K562 (cell line): ENCODE measurements at regions not wholly inside any gene's neighbourhood (a gene's known extent, or its start where the extent isn't known, plus 50 kb on each side); places are given as distances from the start of the nearest gene placed in this dataset.

Experiments used
- ATAC-seq: fragments of 200-7000 bp; cut with Tn5 transposase; 3 replicates; pipeline ENCODE4 v1.9.1; 2020; ENCODE audit warnings: moderate library complexity
- BruUV-seq: library from RNA; stranded (reverse); fragments of 400-500 nt; replicated peaks from 2 replicates; lab custom pipeline; 2021; lab: Mats Ljungman, UMichigan
- CTCF ChIA-PET: fragments of 300-600 bp; formaldehyde crosslinking; extraction: SDS; loops from one replicate; lab custom pipeline; 2021; ENCODE audit warnings: low intra/inter-chr PET ratio; lab: Yijun Ruan, JAX
- POLR2A ChIA-PET: fragments of 300-600, 350-650 bp; sonication (Branson Sonifier 250); formaldehyde crosslinking; extraction: SDS; loops from one replicate; lab custom pipeline; 2021; ENCODE audit warnings: antibody characterized with exemption, inconsistent platforms; lab: Yijun Ruan, JAX
- DNase-seq, 4 experiments: peaks; one replicate each; pipeline versions ENCODE4 v3.0.0 to v3.0.0-alpha.2; 2011 to 2018; ENCODE audit warnings: low spot score in 3 of 4, mixed read lengths in 3 of 4; ENCODE audit errors: extremely low read depth in 1 of 4
- FAIRE-seq: peaks from 2 replicates; lab custom pipeline; 2011; peaks lifted over from hg19 to GRCh38; lab: Jason Lieb, UNC
- H2AFZ ChIP-seq: 2 replicates; pipeline ENCODE4 v1.6.0; 2011; ENCODE audit warnings: low read depth, low read length, control low read depth, inconsistent platforms
- H3K27ac ChIP-seq: fragments of 200-600 bp; 3 replicates; pipeline ENCODE4 v1.8.0; 2011; ENCODE audit warnings: low read depth, mild to moderate bottlenecking, control low read depth, inconsistent platforms, low read length, moderate library complexity, mixed read lengths; ENCODE audit errors: extremely low read depth
- H3K27me3 ChIP-seq, 2 experiments: fragments of 300-600 bp in 1 of 2; 2 replicates in 1 of 2; 3 replicates in 1 of 2; pipeline versions ENCODE4 v1.6.0 to v1.8.0; 2011; ENCODE audit warnings: inconsistent platforms in 2 of 2, low read length in 2 of 2, mild to moderate bottlenecking in 1 of 2, mixed read lengths in 1 of 2, moderate library complexity in 1 of 2; ENCODE audit not compliant: control insufficient read depth in 2 of 2, insufficient read depth in 2 of 2
- H3K36me3 ChIP-seq: fragments of 300-600 bp; 3 replicates; pipeline ENCODE4 v1.8.0; 2011; ENCODE audit warnings: mild to moderate bottlenecking, low read length, inconsistent platforms; ENCODE audit not compliant: control insufficient read depth, insufficient read depth
- H3K4me1 ChIP-seq, 2 experiments: fragments of 200-600 bp in 1 of 2; replicated peaks in 1 of 2; 2 replicates in 1 of 2; 3 replicates in 1 of 2; pipeline versions ENCODE4 v1.5.1 to v1.8.0; 2011; ENCODE audit warnings: inconsistent platforms in 2 of 2, low read length in 2 of 2, mild to moderate bottlenecking in 1 of 2, mixed read lengths in 1 of 2, moderate library complexity in 1 of 2; ENCODE audit not compliant: control insufficient read depth in 2 of 2, insufficient read depth in 2 of 2
- H3K4me2 ChIP-seq: 2 replicates; pipeline ENCODE4 v1.6.1; 2011; ENCODE audit warnings: low read length, control low read depth, inconsistent platforms, mixed read lengths; ENCODE audit not compliant: insufficient read depth
- H3K4me3 ChIP-seq: fragments of 200-600 bp; sonication (generic), shearing (Covaris generic); 2 replicates; pipeline ENCODE4 v1.5.1; 2016; ENCODE audit warnings: control low read depth, inconsistent platforms
- H3K79me2 ChIP-seq: fragments of 200-600 bp; 3 replicates; pipeline ENCODE4 v1.8.0; 2011; ENCODE audit warnings: low read length, inconsistent platforms; ENCODE audit not compliant: control insufficient read depth, insufficient read depth
- H3K9ac ChIP-seq, 2 experiments: 2 replicates each; pipeline versions ENCODE4 v1.6.0 to v1.6.1; 2011; ENCODE audit warnings: low read depth in 2 of 2, low read length in 2 of 2, control low read depth in 1 of 2, inconsistent platforms in 1 of 2, mild to moderate bottlenecking in 1 of 2, mixed read lengths in 1 of 2; ENCODE audit not compliant: insufficient read depth in 1 of 2
- H3K9me1 ChIP-seq: one replicate; pipeline ENCODE4 v1.6.0; 2011; ENCODE audit warnings: inconsistent platforms, mild to moderate bottlenecking, low read length, moderate library complexity; ENCODE audit not compliant: control insufficient read depth, insufficient read depth
- H3K9me3 ChIP-seq: replicated peaks from 2 replicates; pipeline ENCODE4 v1.5.1; 2011; ENCODE audit warnings: low read depth, low read length, inconsistent platforms; ENCODE audit not compliant: control insufficient read depth, insufficient read depth
- H4K20me1 ChIP-seq: replicated peaks from 2 replicates; pipeline ENCODE4 v1.6.1; 2011; ENCODE audit warnings: low read length, inconsistent platforms, mixed read lengths; ENCODE audit not compliant: control insufficient read depth, insufficient read depth
- COPS2 ChIP-seq: fragments of 450-650 bp; conservative IDR thresholded peaks from 2 replicates; pipeline ENCODE4 v1.6.1; 2016; ENCODE audit warnings: mild to moderate bottlenecking, moderate library complexity
- CUX1 ChIP-seq: fragments of 200-800 bp; sonication (Bioruptor generic); IDR thresholded peaks from 2 replicates; pipeline ENCODE4 v1.6.1; 2016; ENCODE audit warnings: missing genetic modification characterization, missing compliant biosample characterization
- EZH2 ChIP-seq: IDR thresholded peaks from 2 replicates; pipeline ENCODE4 v1.6.1; 2012; ENCODE audit warnings: low read depth, mild to moderate bottlenecking, inconsistent platforms, low read length, borderline replicate concordance
- FOXP4 ChIP-seq: sonication (generic); formaldehyde crosslinking; IDR thresholded peaks from 2 replicates; pipeline ENCODE4 v1.8.0; 2022; ENCODE audit warnings: mild to moderate bottlenecking, missing genetic modification reagents, borderline replicate concordance
- MLX ChIP-seq, 2 experiments: fragments of 450-650 bp in 1 of 2; sonication (generic) in 1 of 2; formaldehyde crosslinking; conservative IDR thresholded peaks; 2 replicates each; pipeline versions ENCODE4 v1.4.0 to v1.8.1; 2020 to 2022; ENCODE audit warnings: mild to moderate bottlenecking in 1 of 2, missing genetic modification reagents in 1 of 2
- NFYB ChIP-seq: IDR thresholded peaks from 2 replicates; pipeline ENCODE4 v1.6.1; 2011; ENCODE audit warnings: mild to moderate bottlenecking, moderate library complexity; ENCODE audit not compliant: insufficient read length; ENCODE audit errors: extremely low read depth
- SMARCE1 ChIP-seq: fragments of 450-650 bp; IDR thresholded peaks from 2 replicates; pipeline ENCODE4 v1.7.1; 2016; ENCODE audit warnings: mild to moderate bottlenecking
- TBP ChIP-seq: optimal IDR thresholded peaks from 2 replicates; pipeline ENCODE3; 2011; ENCODE audit warnings: low read depth, low read length, improper control_type of control experiment
- THAP12 ChIP-seq: fragments of 250-450 bp; sonication (Bioruptor Pico); IDR thresholded peaks from 2 replicates; pipeline ENCODE4 v1.9.0; 2021; ENCODE audit warnings: mild to moderate bottlenecking, inconsistent platforms
- ZBTB9 ChIP-seq: fragments of 450-650 bp; formaldehyde crosslinking; IDR thresholded peaks from 2 replicates; pipeline ENCODE4 v1.4.0; 2020; ENCODE audit warnings: mild to moderate bottlenecking, moderate library complexity
- ZFP36 ChIP-seq: fragments of 150-350 bp; IDR thresholded peaks from 2 replicates; pipeline ENCODE4 v1.6.1; 2018; ENCODE audit warnings: low read length, low read depth; ENCODE audit not compliant: partially characterized antibody
- in situ Hi-C: fragments of 300-500 bp; cut with MboI; formaldehyde crosslinking; loops from 4 replicates; pipeline ENCODE4 v1.15.0; 2018; ENCODE audit warnings: inconsistent platforms, mixed read lengths
- intact Hi-C: fragments of 100-400 bp; cut with micrococcal nuclease; formaldehyde crosslinking; loops from 2 replicates; pipeline ENCODE4 v1.14.2; 2022

- no TSS peak for BruUV-seq
- Histone ChIP-seq H3K9me1 (no peaks in the 10 kb centered on the region), H3K9ac (no peak overlapping the region), H3K9me3 (no peaks in the 10 kb centered on the region; the same call in 1 of the 2 replicates), H2AFZ (no peak overlapping the region), H3K4me1 (no peaks in the 10 kb centered on the region), H3K36me3 (no peaks in the 10 kb centered on the region), H4K20me1 (no peaks in the 10 kb centered on the region), H3K4me3 (no peak overlapping the region), H3K27ac (no peak overlapping the region), H3K4me2 (no peak overlapping the region), H3K79me2 (no peaks in the 10 kb centered on the region), H3K27me3 (no peaks in the 10 kb centered on the region)
- intact Hi-C loops (no loop called here), in situ Hi-C loops (no loop called here)
- ChIA-PET POLR2A (no interaction called here), CTCF (no interaction called here)
- ATAC-seq (no peak), FAIRE-seq (no peak), DNase-seq (no peak)
- TF ChIP-seq SMARCE1 (no peak), EZH2 (no peak), CUX1 (CRISPR knock-in tag) (no peak), COPS2 (no peak), NFYB (no peak), TBP (no peak), FOXP4 (CRISPR knock-in tag) (no peak), ZBTB9 (CRISPR knock-in tag) (no peak), MLX (CRISPR knock-in tag; conservative IDR thresholded peaks at IDR 0.05) (no peak), THAP12 (CRISPR knock-in tag) (no peak), ZFP36 (no peak)
Observed at GRCh38 chr2:41031282-41031681, 579.4 kb upstream of the SLC8A1 start.
